ENCODE measurements at regions not wholly inside any gene's neighbourhood (a gene's known extent, or its start where the extent isn't known, plus 50 kb on each side); places are given as distances from the start of the nearest gene placed in this dataset.

DNA sequence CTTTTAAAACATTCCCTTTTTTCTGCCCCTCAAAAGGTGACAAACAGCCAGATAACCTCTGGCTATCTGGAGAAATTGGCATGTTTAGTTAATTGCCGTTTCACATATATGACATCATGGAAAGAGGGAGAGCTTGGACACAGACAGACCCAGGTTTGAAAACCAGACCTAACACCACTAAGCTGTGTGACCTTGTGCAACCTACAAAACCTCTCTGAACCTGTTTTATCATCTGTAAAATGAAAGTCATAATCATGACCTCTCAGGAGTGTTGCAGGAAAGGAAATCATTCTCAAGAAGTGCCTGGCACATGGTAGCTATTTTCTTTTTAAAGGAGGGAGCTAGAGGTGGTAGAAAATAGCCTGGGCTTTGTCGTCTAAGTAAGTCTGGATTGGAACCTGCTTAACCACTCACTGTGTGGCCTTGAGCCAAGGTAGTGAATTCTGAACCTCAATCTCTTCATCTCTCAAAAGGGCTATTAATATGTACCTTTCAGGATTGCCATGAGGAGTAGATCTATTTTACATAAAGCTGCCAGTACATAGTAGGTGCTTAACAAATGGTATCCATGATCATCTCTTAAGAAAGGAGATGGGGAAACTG lies 363.5 kb downstream of the BCOR start:
- DNase-seq (ENCODE audit: low spot score): no peak

DNA sequence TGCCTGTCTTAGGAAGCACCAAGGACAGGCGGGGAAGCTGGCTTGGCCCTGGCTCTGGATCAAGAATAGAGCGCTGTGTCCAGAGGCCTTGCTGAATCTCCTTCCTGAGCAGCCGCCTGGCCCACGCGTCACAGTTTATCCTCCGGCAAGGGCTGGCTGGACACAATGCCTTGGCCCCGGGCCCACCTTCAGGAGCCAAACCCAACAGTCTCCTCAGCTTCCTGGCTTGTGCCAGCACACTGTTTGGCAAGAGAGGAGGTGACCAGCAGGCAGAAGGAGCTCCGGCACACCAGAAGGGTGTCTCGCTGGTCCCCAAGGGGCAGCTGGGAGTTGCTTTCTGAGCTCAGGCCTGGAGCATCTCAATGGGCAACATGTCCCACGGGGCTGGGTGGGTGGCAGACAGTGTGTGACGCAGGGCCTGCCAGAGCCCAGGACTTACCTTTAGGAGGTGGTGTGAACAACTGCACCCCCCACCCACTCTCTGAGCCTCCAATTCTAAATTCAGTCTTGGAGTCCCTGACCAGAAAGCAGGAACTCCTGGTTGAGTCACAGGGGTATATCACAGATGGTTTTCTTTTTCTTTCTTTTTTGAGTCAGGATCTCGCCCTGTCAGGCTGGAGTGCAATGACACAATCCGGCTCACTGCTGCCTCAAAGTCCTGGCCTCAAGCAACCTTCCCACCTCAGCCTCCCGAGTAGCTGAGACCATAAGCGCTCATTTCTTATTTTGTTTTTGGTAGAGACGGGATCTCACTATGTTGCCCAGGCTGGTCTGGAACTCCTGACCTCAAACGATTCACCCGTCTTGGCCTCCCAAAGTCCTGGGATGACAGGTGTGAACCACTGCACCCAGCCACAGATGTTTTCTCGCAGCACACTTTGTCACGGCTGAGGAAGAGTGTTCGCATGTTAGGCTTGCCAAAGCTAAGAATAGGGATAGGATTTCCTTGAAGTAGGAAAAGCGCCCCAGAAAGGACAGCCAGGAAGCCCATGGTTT lies 361.2 kb downstream of the BCOR start:
- no peak for DNase-seq (ENCODE audit: low spot score)

DNA sequence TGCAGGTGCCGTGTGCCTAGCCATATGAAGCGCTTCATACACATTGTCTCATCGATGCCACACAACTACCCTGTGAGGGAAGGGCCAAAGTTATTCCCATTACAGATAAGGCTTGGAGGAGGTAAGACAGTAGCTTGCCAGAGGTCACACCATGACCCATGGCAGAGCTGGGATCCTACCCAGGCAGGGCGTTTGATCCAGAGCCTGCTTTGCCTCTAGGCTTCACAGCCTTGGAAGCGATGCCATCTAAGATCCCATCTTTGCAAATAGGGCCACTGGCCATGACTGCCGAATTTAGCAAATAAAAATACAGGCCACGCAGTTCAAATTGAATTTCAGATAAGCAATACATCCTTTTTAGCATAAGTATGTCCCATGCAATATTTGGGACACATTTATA lies 358.2 kb downstream of the BCOR start:
- DNase-seq (ENCODE audit: low spot score): no peak

DNA sequence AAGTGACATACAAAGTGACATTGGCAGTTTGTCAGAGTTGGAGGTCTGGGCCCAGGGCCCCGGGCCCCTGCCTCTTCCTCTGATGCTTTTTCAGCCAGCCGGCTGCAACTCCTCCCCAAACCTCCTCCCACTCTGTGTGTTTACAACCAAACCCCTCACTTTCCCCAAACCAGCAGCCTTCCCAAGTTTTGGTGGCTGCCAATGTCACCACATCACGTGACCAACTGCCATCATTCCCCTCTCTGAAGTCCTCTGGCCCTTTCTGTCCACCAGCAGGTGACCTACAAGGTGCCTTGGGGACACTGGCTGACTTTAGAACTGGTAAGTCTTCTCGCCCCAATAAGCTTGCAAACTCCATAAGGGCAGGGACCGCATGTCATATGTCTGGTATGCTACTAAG lies 357.7 kb downstream of the BCOR start:
- DNase-seq (ENCODE audit: low spot score): no peak

DNA sequence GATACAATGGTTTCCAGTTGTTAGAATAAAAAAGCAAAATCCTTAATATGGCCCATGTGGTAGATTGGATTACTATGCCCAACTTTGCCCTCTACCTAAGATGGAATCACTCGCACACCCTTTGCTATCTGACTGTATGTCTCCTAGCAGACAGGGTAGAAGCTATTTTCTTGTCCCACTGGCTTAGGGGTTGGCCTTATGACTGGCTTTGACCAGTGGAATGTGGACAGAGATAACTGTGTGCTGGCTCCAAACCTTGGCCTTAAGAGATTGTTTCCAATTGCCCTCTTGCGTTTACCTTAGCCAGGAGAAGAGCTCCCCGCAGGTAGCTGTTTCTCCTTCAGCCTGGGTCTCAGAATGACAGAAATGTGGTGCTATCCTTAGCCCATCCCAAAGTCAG lies 355.9 kb downstream of the BCOR start:
- DNase-seq (ENCODE audit: low spot score): no peak

DNA sequence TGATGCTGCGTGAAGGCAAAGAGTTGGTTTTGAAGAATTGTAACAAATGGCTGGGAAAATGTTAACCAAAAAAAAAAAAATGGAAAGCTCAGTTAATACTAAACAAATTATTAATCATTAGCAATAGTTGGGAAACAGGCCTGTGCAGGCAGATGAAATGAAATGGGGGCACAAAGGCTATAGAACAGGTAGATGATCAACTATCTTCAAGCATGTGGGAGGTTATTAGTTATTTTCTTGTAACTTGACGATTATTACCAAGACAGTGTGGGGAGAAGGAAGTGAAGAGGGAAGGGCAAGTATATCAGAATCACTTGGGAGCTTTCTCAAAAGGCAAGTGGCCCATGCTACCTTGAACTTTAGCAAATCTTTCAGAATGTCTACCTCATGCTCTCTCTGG lies 351.9 kb downstream of the BCOR start:
- DNase-seq (ENCODE audit: low spot score): no peak

DNA sequence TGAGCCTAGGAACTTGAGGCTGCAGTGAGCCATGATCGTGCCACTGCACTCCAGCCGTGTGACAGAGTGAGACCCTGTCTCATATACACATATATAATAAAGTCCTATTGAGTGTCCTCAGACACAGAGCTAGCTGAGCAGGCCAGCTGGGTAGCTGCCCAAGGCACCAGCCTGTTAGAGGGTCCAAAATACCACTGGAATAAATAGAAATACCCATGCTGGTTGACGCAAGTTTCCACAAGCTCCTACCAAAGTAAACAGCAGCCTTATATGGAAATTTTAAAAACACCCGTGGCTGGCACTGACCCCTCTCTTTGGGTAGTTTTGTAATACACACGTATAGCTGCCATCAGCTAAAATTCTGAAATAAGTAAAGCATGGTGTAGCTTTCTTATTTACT lies 348.6 kb downstream of the BCOR start:
- DNase-seq (ENCODE audit: low spot score): no peak

DNA sequence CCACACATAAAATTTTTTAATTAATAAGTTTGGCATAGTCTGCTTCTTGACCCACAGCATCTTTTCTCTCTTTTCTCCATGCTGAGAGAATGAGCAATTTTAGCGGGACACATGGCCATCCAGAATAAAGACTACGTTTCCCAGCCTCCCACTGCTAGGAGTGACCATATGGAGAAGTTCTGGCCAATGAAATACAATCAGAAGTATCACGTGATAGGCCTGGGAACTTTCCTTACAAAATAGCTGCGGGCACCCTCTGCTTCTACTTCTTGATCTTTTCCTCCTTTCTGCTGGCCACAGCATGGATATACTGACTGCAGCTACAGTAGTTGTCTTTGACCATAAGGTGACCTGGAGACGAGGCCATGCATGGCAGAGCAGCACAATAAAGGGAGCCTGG lies 348.0 kb downstream of the BCOR start:
- DNase-seq (ENCODE audit: low spot score): no peak

DNA sequence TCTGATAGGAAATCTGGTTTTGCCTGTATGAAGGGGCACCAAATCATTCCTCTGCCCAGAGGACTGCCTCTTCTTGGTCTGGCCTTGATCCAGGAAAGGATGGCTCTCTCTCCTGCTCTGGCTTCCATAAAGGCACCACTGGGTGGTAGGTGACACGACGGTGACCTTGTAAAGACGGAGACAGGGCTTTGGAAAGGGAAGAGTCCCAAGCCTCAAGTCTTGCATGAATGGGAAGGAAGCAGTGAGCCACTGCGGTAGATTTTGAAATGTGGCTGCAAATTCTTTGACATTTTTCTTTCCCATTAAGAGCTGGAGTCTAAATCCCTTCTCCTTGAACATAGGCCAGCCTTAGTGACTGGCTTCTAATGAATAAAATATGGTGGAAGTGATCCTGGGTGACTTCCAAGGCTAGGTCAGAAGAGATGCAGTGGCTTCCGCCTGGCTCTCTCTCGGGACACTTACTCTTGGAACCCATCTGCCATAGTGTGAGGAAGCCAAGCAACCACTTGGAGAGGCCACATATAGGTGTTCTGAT lies 347.4 kb downstream of the BCOR start:
- no peak for DNase-seq (ENCODE audit: low spot score)

DNA sequence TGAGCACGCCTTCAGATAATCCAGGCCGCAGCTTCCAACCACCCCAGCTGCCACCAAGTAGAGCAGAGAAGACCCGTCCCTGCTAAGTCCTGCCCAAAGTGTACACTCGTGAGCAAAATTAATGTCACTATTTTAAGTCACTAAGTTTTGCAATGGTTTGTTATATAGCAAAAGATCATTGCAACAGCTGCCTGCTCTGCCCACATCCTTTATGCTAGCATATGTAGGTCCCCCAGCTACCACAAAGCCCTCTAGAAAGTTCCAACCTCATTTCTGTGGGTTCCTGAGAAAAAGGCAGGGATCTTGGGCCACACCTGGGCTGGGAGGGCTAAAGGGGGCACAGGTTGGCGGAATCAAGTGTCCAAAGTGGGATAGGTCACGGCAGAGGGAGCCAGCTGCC lies 346.9 kb downstream of the BCOR start:
- DNase-seq (ENCODE audit: low spot score): no peak

DNA sequence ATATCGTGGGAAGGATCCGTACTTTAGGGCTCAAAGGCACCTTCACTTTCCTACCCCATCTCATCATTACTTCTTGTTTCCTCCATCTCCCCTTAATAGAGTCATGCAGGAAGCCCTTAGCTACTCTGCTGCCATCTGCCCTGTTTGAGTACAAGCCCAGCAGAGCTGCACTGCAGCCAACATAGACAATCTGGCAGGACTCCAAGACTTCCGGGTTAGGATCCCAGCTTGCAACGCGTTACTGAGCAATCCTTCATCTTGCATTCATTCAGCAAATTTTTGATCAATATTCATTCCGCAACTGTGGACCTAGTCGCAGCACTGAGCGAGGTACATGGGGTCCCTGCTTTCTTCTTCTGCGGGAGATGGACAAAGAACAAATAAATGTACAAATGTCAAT lies 344.9 kb downstream of the BCOR start:
- DNase-seq (ENCODE audit: low spot score): no peak

DNA sequence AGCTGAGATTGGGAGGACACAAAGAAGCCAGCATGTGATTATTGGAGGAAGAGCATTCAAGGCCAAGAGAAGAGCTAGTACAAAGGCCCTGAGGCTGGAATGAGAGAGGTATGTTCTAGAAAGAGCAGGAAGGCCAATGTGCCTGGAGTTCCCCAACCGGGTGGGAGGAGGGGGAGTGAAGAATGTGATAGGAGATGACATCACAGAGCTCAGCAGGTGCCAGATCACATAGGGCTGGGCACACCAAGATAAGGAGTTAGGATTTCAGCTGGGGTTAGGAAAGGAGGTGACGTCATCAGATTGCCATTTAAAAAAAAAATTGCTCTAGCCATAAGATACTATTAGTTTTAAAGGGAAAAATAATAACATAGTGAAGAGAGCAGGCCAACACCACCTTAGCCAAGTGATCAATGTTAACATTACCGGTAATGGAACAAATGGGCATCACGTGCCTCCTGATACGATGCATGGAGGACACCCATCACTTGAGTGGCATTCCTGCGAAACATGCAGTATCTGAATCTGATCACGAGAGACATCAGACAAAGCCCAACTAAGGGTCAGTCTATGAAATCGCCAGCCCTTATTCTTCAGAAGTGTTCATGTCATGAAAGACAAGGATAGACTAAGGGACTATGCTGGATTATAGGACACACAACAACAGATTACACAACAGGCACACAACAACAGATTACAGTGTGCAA lies 344.3 kb downstream of the BCOR start:
- DNase-seq (ENCODE audit: low spot score): no peak

DNA sequence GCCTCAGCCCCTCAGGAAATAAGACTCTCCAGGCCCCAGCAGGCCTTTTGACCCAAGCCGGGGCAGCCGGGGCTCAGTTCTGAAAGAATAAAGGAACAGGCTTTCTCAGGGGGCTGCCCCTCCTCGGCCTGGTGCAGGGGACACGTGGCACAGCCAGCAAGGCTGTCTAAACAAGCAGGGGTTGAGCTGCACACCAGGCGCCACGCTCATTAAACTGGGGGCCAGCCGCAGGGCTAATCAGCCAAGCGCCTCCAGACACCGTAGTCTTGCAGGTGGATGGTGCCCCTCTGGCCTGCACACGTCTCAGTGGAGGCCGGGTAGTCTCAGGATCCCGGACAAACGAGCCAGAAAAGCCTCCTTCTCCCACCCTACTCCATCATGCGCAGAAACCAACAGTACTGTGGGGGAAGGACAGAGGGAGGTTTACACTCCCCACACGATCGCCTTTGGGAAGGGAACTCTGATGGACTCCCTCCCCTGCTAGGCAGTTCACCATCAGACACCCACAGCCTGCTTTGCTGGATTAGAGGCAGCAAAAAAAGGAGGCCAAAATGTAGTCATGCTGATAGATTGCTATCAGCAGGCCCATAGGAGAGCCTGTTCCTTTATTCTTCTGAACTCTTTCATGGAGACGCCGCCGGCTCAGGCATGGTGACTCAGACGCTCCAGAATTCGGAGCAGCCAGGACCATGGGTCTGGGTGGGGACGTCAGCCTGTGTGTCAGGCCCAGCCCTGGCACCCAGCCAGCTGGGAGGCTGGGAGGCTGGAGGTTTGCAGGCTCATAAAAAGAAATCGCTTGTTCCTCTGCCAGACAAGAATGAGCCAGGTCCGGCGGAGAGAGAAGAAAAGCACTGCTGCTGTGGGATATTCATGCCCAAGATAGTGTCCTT lies 342.4 kb downstream of the BCOR start:
- no peak for DNase-seq (ENCODE audit: low spot score)

DNA sequence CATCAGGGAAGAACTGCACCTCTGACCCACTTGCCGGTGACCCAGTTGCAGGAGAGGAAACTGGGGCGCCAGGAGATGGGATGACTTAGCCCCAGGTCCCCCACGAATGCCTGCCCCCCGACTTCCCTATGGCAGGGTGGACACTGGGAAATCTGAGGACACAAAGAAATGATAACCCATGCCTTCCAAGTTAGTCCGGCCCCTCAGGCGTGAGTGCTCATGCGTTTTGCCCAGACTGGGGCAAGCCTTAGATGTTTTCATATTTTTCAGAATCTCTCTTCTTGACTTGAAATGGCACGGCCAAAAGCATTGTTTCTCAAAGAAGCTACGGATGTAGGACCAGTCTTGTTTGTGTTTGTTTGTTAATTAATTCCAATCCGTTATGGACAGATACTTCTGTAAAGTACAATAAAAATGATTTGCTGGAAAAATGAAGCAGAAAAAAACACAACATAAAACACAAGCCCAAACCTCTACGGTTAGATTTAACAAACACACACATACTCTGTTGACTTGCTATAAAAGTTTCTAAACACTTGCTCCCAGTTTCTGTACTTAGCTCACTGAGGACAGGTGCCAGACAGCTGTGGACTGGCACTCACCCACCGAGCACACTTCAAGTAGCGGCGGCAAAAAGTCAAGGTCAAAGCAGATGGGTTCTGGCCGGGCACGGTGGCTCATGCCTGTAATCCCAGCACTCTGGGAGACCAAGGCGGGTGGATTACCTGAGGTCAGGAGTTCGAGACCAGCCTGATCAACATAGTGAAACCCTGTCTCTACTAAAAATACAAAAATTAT lies 341.5 kb downstream of the BCOR start:
- no peak for DNase-seq (ENCODE audit: low spot score)

DNA sequence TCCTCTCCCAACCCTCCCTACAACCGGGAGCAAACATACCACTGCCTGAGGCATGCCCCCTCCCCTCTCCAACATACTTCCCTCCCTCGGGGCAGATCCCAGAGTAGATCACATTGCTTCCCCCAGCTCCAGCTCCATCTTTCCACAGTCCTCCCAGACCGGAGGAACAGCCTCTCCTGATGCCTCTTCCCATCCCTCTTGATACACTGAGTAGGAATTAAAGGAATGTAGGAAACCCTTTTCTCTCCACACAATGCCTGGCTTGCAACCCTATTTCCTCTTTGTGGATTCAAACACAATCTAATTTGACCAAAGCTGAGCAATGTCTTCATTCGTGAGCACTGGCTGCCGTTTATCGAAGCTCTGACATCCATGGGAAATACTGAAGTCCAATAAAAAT lies 339.8 kb downstream of the BCOR start:
- no peak for DNase-seq (ENCODE audit: low spot score)

DNA sequence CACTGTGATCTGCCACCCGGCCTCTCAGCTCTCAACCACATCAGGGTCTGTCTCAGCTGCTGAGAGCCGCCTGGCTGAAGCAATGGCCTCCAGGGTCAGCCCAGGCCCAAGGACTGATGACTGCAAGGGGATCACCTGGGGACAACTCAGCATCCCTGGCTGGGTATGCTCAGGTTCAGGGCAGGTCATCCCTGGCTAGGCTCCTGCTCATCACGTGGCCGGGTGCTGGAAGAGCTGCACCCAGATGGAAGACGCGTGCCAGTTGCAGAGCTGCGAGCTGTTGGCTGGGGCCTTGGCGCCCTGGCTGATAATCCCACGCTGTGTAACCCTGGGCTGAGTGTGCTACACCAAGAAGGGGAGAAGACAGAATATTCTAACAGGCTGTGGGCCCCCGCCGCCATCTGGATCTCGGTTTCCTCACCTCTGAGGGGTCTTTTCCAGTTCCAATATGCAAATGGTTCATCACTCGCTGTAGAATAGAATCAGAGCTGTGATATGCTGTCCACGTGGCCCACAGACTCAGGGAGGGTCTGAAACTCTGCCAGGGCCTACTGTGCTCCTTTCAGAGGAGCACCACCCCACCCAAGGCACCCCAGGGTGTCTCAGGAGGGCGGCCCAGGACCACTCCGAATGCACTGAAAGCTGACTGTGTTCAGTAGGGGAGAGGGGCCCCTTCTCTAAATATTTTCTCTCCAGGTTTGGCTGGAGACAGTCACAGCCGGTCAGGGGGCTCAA lies 338.8 kb downstream of the BCOR start:
- DNase-seq (ENCODE audit: low spot score): no peak

DNA sequence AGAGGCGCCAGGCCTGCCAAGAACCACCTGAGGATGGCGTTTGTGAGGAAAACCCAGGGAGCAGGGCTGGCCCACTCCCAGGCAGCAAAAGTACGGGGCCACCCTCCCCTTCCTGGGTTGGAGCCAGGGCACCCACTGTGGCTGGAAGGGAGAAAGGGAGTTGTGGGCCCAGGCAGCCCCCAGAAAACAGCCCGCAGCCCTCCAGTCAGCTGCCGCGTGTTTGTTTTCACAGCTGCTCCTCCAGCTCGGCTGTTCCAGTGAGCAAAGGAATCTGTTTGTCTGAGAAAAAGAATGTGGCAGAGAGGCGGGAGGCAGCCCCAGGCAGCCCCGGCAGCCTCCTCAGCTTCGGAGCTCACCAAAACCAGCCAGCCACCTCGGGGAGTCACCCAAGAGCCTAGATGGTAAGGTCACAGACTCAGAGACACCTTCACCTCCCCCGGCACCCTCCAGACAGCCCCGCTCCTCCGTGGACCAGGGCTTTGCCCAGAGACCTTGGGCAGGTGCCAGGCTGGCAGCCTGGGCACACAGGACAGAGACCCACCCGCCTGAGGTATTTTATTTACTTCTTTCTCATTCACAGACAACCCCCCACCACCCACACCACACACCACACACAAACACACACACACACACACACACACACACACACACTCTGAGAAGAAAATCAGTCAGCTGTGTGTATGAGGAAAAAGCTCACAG lies 338.1 kb downstream of the BCOR start:
- DNase-seq (ENCODE audit: low spot score): no peak

DNA sequence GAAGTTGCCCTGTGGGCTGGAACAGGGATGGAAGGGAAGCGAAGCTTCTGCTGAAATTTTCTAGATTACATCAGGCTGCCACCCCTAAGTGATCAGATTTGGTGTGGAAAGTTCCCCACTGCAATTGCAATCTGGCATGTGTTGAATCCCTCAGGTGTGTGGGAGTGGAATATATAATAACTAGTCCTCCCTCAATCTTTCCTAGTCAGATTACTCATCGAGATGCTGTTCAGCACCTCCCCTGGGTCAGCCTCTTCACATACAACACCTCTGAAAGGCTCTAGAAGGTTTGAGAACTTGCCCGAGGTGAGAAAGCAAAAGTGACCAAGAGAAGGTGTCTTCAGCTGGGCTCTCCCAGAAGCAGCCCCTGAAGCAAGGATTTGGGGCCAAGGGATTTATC lies 336.8 kb downstream of the BCOR start:
- no peak for DNase-seq (ENCODE audit: low spot score)

DNA sequence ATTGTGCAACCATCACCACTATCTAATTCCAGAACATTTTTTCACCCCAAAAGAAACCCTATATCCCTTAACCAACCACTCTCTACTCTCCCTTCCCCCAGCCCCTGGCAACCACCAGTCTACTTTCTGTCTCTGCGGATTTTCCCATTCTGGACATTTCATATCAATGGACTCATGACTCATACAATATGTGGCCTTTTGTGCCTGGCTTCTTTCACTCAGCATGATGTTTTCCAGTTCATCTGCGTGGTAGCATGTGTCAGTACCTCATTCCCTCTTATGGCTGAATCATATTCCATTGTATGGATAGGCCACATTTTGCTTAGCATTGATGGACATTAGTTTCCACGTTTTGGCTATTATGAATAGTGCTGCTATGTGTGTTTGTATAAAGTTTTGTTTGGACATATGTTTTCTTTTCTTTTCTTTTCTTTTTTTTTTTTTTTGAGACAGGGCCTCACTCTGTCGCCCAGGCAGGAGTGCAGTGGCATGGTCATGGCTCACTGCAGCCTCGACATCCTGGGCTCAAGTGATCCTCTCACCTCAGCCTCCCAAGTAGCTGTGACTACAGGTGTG lies 335.4 kb downstream of the BCOR start:
- no peak for DNase-seq (ENCODE audit: low spot score)
